G401 (cell line): ENCODE measurements at regions not wholly inside any gene's neighbourhood (a gene's known extent, or its start where the extent isn't known, plus 50 kb on each side); places are given as distances from the start of the nearest gene placed in this dataset.
"Not testable (repeated sequence)": the region's sequence is repeated elsewhere in the genome, so short reads cannot be mapped to it uniquely, and the experiment has no call there.

Experiments used
- DNase-seq: peaks from one replicate; pipeline ENCODE4 v3.0.0-alpha.2; 2015; ENCODE audit warnings: low spot score
- in situ Hi-C: cut with HindIII; loops from 2 replicates; pipeline ENCODE4 v1.10.0; 2016; ENCODE audit warnings: low sequenced_read_pairs, mixed read lengths

DNA sequence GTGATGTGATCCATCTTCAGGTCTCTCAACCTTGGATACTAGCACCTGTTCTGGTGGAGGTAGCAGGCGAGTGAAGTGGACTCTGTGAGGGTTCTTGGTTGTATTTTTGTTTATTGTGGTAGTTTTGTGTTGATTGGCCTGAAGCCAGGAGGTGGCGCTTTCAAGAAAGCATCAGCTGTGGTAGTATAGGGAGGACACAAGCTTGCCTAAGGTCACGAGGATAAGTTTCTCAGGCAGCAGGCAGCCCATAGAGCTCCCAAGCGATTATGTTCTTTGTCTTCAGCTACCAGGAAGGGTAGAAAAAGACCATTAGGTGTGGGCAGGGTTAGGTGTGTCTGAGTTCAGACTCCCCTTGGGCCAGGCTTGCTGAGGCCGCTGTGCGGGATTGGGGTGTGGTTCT lies 290.8 kb upstream of the TGIF2LY start:
- DNase-seq, in situ Hi-C loops: not testable (repeated sequence)

DNA sequence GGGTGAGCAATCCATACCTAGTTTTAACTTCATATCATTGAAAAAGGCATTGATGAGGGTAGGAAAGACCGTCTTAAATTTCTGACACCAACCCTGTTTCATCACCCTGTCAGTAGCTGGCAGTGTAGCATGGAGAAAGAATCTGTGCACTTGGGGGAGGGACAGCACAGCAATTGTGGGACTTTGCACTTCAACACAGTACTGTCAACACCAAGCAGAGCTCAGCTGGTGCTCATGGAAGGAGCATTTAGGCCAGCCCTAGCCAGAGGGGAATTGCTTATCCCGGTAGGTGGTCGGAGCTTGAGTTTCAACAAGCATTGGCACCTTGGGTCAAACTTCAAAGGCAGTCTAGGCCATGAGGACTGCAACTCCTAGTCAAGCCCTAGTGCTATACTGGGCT lies 281.6 kb upstream of the TGIF2LY start:
- DNase-seq, in situ Hi-C loops: not testable (repeated sequence)

DNA sequence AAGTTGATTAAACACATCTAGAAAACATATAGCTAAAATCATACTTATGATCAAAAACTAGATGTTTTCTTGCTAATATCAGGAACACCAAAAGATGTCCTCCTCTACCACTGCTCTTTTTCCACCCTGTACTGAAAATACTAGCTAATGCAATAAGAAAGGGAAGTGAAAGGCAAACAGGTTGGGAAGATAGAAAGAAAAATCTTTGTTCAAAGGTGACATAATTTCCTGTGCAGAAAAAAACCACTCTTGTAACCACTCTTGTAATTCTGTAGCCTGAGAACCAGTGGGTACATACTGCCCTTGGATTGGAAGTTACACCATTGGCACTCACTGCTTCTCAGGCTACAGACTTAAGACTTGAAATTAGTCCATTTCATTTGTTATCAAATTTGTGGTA lies 258.9 kb upstream of the TGIF2LY start:
- DNase-seq, in situ Hi-C loops: not testable (repeated sequence)

DNA sequence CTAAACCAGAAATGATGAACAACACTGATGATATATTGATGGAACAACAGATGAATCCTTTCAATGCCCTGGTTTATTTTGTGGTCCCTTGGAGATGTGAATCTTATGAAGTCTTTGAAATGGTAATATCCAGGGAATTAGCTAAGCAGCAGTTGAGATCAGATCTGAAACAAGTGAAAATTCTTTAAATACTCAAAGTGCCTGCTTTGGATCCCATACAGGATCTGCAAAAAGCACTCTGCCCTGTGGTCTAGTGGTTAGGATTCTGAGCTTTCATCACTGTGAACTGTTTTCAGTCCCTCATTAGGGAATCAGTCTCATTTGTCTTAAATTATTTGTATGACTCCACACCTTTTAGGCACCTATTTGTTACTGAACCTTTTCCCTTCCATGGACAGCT lies 211.3 kb upstream of the TGIF2LY start:
- DNase-seq, in situ Hi-C loops: not testable (repeated sequence)

DNA sequence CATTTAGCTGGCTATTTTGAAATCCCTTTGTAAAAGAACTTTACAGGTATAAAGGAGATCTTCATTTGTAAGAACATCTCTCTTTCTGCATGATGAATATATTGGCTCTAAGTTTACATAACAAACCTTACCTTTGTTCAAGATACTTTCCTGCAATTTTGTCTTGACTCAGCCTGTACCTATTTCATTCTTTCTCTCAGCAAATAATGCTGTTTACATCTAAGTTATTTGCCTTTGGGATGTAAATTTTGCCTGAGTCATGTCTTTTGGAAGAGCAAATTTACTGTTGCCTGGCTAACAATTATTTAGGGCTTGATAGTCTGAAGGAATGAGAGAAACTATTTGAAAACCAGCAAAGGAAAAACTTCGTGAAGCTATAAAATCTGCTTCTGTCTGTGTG lies 210.4 kb upstream of the TGIF2LY start:
- in situ Hi-C loops, DNase-seq: not testable (repeated sequence)

DNA sequence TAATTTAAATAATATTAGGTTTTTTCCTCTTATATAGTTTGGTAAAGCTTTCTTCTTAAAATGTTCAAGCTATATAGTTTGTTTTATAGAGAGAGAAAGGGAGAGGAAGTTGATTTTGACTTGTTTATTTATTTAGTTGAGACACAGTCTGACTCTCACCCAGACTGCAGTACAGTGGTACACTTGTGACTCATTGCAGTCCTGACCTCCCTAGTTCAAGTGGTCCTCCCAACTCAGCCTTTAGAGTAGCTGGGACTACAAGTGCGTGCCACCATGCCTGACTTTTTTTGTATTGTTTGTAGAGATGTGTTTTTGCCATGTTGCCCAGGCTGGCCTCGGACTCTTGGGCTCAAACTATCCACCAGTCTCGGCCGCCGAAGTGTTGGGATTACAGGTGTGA lies 187.4 kb upstream of the TGIF2LY start:
- DNase-seq, in situ Hi-C loops: not testable (repeated sequence)

DNA sequence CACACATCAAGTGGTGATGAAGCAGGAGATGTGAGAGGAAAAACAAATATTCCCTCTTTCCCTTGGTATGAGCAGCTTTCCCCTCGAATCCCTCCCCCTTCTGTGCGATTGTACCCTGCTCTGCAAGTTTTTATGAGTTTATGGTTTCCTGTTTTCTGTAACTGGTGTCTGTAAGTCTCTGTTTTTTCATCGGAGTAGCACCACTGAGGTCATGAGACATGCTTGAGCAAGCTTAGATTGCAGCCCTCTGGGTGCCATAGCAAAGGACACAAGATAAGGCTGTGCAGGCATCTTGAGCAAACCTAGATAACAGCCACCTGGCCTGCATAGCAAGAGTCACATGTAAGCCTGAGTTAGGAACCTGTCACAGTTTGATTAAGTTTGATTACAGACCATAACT lies 174.6 kb upstream of the TGIF2LY start:
- in situ Hi-C loops, DNase-seq: not testable (repeated sequence)

DNA sequence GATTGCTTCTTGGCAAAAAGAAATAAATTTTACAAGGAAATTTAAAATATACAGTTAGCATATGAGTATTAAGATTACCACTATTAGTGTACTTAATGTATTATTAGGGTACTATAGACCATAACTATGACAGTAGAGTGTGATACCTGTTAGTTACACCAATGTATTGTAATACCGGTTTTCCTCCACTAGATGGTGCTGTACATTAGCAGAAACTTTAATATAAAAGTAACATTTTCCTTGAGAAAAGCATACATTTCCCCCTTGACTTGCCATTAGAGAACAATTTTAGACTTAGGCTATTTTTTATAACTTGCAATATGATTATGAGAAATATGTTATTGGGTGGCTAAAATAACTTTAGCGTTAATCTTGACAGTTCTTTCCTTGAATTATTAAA lies 173.3 kb upstream of the TGIF2LY start:
- peak; percentile 0 for DNase-seq
- in situ Hi-C loops = not testable (repeated sequence)

DNA sequence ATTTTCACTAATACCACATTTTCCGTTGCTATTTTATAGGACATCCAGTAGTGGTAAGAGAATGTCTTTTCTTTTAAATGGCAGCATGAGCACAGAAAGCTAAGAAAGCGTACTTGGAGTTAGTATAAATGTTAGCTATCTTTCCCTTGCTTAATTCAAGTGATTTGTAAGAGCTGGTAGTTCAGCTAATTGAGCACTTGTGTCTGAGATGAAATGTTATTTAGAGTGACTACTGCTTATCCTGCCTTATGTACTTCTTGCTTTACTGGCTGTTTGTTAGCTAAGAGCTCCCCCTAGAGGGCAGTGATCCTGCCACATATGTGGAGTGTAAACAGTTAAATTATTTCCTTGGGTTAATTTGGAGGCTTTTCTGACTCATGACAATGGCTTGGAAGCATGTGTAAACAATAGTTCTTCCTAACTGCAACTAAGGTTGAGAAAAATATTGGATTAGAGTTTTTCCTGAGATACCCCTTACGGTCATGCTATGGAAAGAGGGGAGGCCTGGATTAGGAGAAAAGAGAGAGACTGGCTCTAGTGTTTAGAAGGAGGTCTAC lies 171.9 kb upstream of the TGIF2LY start:
- in situ Hi-C loops, DNase-seq: not testable (repeated sequence)

DNA sequence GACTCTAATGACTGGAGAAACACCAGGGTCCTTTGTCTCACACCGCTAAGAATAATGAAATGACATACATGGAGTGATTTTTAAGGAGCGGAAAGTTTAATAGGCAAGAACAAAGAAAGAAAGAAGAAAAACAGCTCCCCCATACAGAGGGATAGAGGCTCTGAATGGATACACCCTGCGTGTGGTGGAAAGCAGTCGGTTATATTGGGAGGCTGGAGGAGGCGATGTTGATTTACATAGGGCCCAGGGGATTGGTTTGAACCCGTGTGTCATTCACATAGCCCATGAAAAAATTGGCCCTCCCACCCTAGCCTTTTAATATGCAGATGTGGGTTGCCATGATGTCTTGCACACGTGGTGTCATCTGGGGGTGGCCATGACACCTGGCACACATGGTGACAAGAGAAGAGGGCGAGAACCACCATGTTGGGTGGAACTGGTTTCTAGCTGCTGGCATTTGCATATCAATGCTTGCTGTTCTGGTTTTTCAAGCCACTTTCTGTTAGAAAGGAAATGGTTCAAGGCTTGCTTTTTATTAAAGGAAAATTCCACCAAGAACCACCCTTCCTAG lies 168.5 kb upstream of the TGIF2LY start:
- in situ Hi-C loops, DNase-seq: not testable (repeated sequence)
